Neural progenitor cell (in vitro differentiated cells): ENCODE measurements at regions not wholly inside any gene's neighbourhood (a gene's known extent, or its start where the extent isn't known, plus 50 kb on each side); places are given as distances from the start of the nearest gene placed in this dataset.
"Not testable (repeated sequence)": the region's sequence is repeated elsewhere in the genome, so short reads cannot be mapped to it uniquely, and the experiment has no call there.

Source experiments
- DNase-seq: peaks from one replicate; pipeline ENCODE4 v3.0.0-alpha.2; 2016; ENCODE audit warnings: low spot score
- H2AFZ ChIP-seq: fragments of 200-600 bp; sonication (generic); replicated peaks from 2 replicates; pipeline ENCODE4 v1.6.1; 2016; ENCODE audit warnings: antibody characterized with exemption
- H3F3A ChIP-seq: fragments of 200-600 bp; sonication (generic); 2 replicates; pipeline ENCODE4 v1.6.1; 2016; ENCODE audit warnings: antibody characterized with exemption, low read depth
- H3K27ac ChIP-seq: fragments of 200-600 bp; sonication (generic); 2 replicates; pipeline ENCODE4 v1.5.1; 2016; ENCODE audit warnings: mild to moderate bottlenecking
- H3K27me3 ChIP-seq: fragments of 200-600 bp; sonication (generic); 2 replicates; pipeline ENCODE4 v1.6.1; 2016; ENCODE audit warnings: mild to moderate bottlenecking, moderate library complexity
- H3K36me3 ChIP-seq: fragments of 200-600 bp; sonication (generic); 2 replicates; pipeline ENCODE4 v1.5.1; 2016
- H3K4me1 ChIP-seq: fragments of 200-600 bp; sonication (generic); 2 replicates; pipeline ENCODE4 v1.6.1; 2016; ENCODE audit warnings: mixed run types
- H3K4me2 ChIP-seq: fragments of 200-600 bp; sonication (generic); 2 replicates; pipeline ENCODE4 v1.6.1; 2016
- H3K4me3 ChIP-seq: fragments of 200-600 bp; sonication (generic); 2 replicates; pipeline ENCODE4 v1.5.1; 2016
- H3K79me2 ChIP-seq: fragments of 200-600 bp; sonication (generic); 2 replicates; pipeline ENCODE4 v1.6.1; 2016; ENCODE audit warnings: low read depth
- H3K9ac ChIP-seq: fragments of 200-600 bp; sonication (generic); 2 replicates; pipeline ENCODE4 v1.6.1; 2016
- H3K9me3 ChIP-seq: fragments of 200-600 bp; sonication (generic); 2 replicates; pipeline ENCODE4 v1.5.1; 2016; ENCODE audit warnings: low read depth
- H4K20me1 ChIP-seq: fragments of 200-600 bp; sonication (generic); 2 replicates; pipeline ENCODE4 v1.6.1; 2016; ENCODE audit warnings: low read depth
- H3K27ac Mint-ChIP-seq: 3 replicates; pipeline ENCODE4 v1.8.0; 2021; ENCODE audit warnings: mixed read lengths
- H3K27me3 Mint-ChIP-seq: 2 replicates; pipeline ENCODE4 v1.8.0; 2022; ENCODE audit warnings: low read depth, mild to moderate bottlenecking, inconsistent platforms, moderate library complexity, mixed read lengths; ENCODE audit not compliant: insufficient read depth
- H3K36me3 Mint-ChIP-seq: 3 replicates; pipeline ENCODE4 v1.8.0; 2021; ENCODE audit warnings: mixed read lengths
- H3K4me1 Mint-ChIP-seq: 3 replicates; pipeline ENCODE4 v1.8.0; 2021; ENCODE audit warnings: mixed read lengths
- H3K4me3 Mint-ChIP-seq: 3 replicates; pipeline ENCODE4 v1.8.0; 2021; ENCODE audit warnings: mild to moderate bottlenecking, moderate library complexity, mixed read lengths
- H3K9me3 Mint-ChIP-seq: 3 replicates; pipeline ENCODE4 v1.8.0; 2020; ENCODE audit warnings: mixed read lengths
- EZH2 ChIP-seq: fragments of 200-600 bp; sonication (generic); IDR thresholded peaks from 2 replicates; pipeline ENCODE4 v1.6.1; 2017; ENCODE audit warnings: antibody characterized with exemption, mild to moderate bottlenecking, moderate library complexity
- EZH2phosphoT487 ChIP-seq: fragments of 200-600 bp; sonication (generic); IDR thresholded peaks from 2 replicates; pipeline ENCODE4 v1.6.1; 2017; ENCODE audit warnings: antibody characterized with exemption
- TF ChIP-seq, protein P1 (sequence below): fragments of 200-600 bp; sonication (generic); IDR thresholded peaks from 2 replicates; pipeline ENCODE4 v1.5.1; 2017; ENCODE audit warnings: antibody characterized with exemption, mild to moderate bottlenecking

GRCh38 chrY:12492218-12492617 is 208.8 kb upstream of the USP9Y start:
- H4K20me1 ChIP-seq: no peaks in the 10 kb centered on the region
- H3K27me3 Mint-ChIP-seq: no peaks in the 10 kb centered on the region
- H3K27me3 ChIP-seq: no peaks in the 10 kb centered on the region
- no peak overlapping the region for H3K27ac Mint-ChIP-seq
- H3K79me2 ChIP-seq: no peaks in the 10 kb centered on the region
- no peak overlapping the region for H3K4me3 Mint-ChIP-seq
- no peak overlapping the region for H3K4me2 ChIP-seq
- H3K9ac ChIP-seq: no peak overlapping the region
- no peak overlapping the region for H3K27ac ChIP-seq
- no peaks in the 10 kb centered on the region for H3F3A ChIP-seq
- no peak overlapping the region for H3K4me3 ChIP-seq
- no peaks in the 10 kb centered on the region for H3K36me3 ChIP-seq
- H3K4me1 Mint-ChIP-seq: no peaks in the 10 kb centered on the region
- no peaks in the 10 kb centered on the region for H3K9me3 ChIP-seq
- no peak for DNase-seq
- H3K9me3 Mint-ChIP-seq: no peaks in the 10 kb centered on the region
- H2AFZ ChIP-seq: no peak overlapping the region
- H3K4me1 ChIP-seq: no peaks in the 10 kb centered on the region
- no peaks in the 10 kb centered on the region for H3K36me3 Mint-ChIP-seq
- TF ChIP-seq EZH2 (no peak), EZH2phosphoT487 (no peak)
- TF ChIP-seq, protein P1, sequence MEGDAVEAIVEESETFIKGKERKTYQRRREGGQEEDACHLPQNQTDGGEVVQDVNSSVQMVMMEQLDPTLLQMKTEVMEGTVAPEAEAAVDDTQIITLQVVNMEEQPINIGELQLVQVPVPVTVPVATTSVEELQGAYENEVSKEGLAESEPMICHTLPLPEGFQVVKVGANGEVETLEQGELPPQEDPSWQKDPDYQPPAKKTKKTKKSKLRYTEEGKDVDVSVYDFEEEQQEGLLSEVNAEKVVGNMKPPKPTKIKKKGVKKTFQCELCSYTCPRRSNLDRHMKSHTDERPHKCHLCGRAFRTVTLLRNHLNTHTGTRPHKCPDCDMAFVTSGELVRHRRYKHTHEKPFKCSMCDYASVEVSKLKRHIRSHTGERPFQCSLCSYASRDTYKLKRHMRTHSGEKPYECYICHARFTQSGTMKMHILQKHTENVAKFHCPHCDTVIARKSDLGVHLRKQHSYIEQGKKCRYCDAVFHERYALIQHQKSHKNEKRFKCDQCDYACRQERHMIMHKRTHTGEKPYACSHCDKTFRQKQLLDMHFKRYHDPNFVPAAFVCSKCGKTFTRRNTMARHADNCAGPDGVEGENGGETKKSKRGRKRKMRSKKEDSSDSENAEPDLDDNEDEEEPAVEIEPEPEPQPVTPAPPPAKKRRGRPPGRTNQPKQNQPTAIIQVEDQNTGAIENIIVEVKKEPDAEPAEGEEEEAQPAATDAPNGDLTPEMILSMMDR: no peak

- no peak for DNase-seq
- Histone ChIP-seq H3K4me3 (no peak overlapping the region), H3K36me3 (no peaks in the 10 kb centered on the region), H3K27me3 (no peaks in the 10 kb centered on the region), H3K27ac (no peak overlapping the region), H3F3A (no peaks in the 10 kb centered on the region), H2AFZ (no peak overlapping the region), H3K9ac (no peak overlapping the region), H3K9me3 (no peaks in the 10 kb centered on the region), H4K20me1 (no peaks in the 10 kb centered on the region), H3K4me2 (no peak overlapping the region), H3K4me1 (no peaks in the 10 kb centered on the region), H3K79me2 (no peaks in the 10 kb centered on the region)
- Mint-ChIP-seq H3K4me1 (no peaks in the 10 kb centered on the region), H3K27ac (no peak overlapping the region), H3K4me3 (no peak overlapping the region), H3K36me3 (no peaks in the 10 kb centered on the region), H3K9me3 (no peaks in the 10 kb centered on the region), H3K27me3 (no peaks in the 10 kb centered on the region)
- TF ChIP-seq EZH2phosphoT487: no peak
- no peak for TF ChIP-seq EZH2
- TF ChIP-seq, protein P1: no peak
Observed at GRCh38 chrY:12496007-12496406, 205.0 kb upstream of the USP9Y start.

- no peak overlapping the region for H3K27ac Mint-ChIP-seq
- no peaks in the 10 kb centered on the region for H3K9me3 ChIP-seq
- no peak overlapping the region for H2AFZ ChIP-seq
- H3K4me1 Mint-ChIP-seq: no peaks in the 10 kb centered on the region
- no peaks in the 10 kb centered on the region for H3F3A ChIP-seq
- H3K9ac ChIP-seq: no peak overlapping the region
- H3K36me3 ChIP-seq: no peaks in the 10 kb centered on the region
- H3K4me2 ChIP-seq: no peak overlapping the region
- no peaks in the 10 kb centered on the region for H3K9me3 Mint-ChIP-seq
- DNase-seq: no peak
- H3K4me3 Mint-ChIP-seq: no peak overlapping the region
- H3K27me3 ChIP-seq: no peaks in the 10 kb centered on the region
- H3K79me2 ChIP-seq: no peaks in the 10 kb centered on the region
- no peaks in the 10 kb centered on the region for H4K20me1 ChIP-seq
- TF ChIP-seq EZH2 (no peak), EZH2phosphoT487 (no peak)
- TF ChIP-seq, protein P1: no peak
- no peaks in the 10 kb centered on the region for H3K36me3 Mint-ChIP-seq
- H3K27me3 Mint-ChIP-seq: no peaks in the 10 kb centered on the region
- no peaks in the 10 kb centered on the region for H3K4me1 ChIP-seq
- no peak overlapping the region for H3K4me3 ChIP-seq
- H3K27ac ChIP-seq: no peak overlapping the region
Observed at GRCh38 chrY:12500096-12500495, 200.9 kb upstream of the USP9Y start.

GRCh38 chrY:12504028-12504427 is 197.0 kb upstream of the USP9Y start:
- not testable (repeated sequence) for H3K27ac Mint-ChIP-seq, H3K79me2 ChIP-seq, DNase-seq, H3K27ac ChIP-seq, H3K9me3 Mint-ChIP-seq, H2AFZ ChIP-seq, H3K4me1 Mint-ChIP-seq, H3K36me3 ChIP-seq, H3K4me3 ChIP-seq, H3K4me2 ChIP-seq, H3K27me3 ChIP-seq, H3K27me3 Mint-ChIP-seq, H4K20me1 ChIP-seq, H3K9ac ChIP-seq, H3K9me3 ChIP-seq, H3K4me3 Mint-ChIP-seq, H3F3A ChIP-seq, H3K36me3 Mint-ChIP-seq, H3K4me1 ChIP-seq
